Small intestine (tissue), 7 donors: ENCODE measurements at regions not wholly inside any gene's neighbourhood (a gene's known extent, or its start where the extent isn't known, plus 50 kb on each side); places are given as distances from the start of the nearest gene placed in this dataset.

Experiments
- DNase-seq, 2 donors: peaks; one replicate each; pipeline versions ENCODE4 v3.0.0 to v3.0.0-alpha.2; 2013
- FAIRE-seq: peaks from 2 replicates; lab custom pipeline; 2012; peaks lifted over from hg19 to GRCh38; lab: Jason Lieb, UNC
- H3K27ac ChIP-seq, 3 donors: one replicate each; pipeline ENCODE4 v1.5.1; 2013; ENCODE audit warnings: low read length in 2 of 3, mild to moderate bottlenecking in 2 of 3, control low read depth in 1 of 3, inconsistent platforms in 1 of 3, low read depth in 1 of 3, moderate library complexity in 1 of 3
- H3K27me3 ChIP-seq, 3 donors: one replicate each; pipeline ENCODE4 v1.6.1; 2013; ENCODE audit warnings: low read length in 3 of 3, inconsistent platforms in 1 of 3; ENCODE audit not compliant: control insufficient read depth in 3 of 3, insufficient read depth in 3 of 3
- H3K36me3 ChIP-seq, 3 donors: one replicate each; pipeline ENCODE4 v1.6.1; 2013; ENCODE audit warnings: low read length in 3 of 3, inconsistent platforms in 1 of 3, low read depth in 1 of 3, mild to moderate bottlenecking in 1 of 3, moderate library complexity in 1 of 3; ENCODE audit not compliant: control insufficient read depth in 3 of 3, insufficient read depth in 2 of 3
- H3K4me1 ChIP-seq, 3 donors: one replicate each; pipeline ENCODE4 v1.6.1; 2013; ENCODE audit warnings: low read length in 2 of 3, inconsistent platforms in 1 of 3, low read depth in 1 of 3, mild to moderate bottlenecking in 1 of 3, moderate library complexity in 1 of 3; ENCODE audit not compliant: control insufficient read depth in 3 of 3, insufficient read depth in 2 of 3
- H3K4me3 ChIP-seq, 3 donors: one replicate each; pipeline ENCODE4 v1.5.1; 2013; ENCODE audit warnings: low read length in 3 of 3, control low read depth in 1 of 3, inconsistent platforms in 1 of 3, low read depth in 1 of 3, mild to moderate bottlenecking in 1 of 3, moderate library complexity in 1 of 3
- H3K9me3 ChIP-seq, 2 donors: one replicate each; pipeline ENCODE4 v1.6.1; 2013; ENCODE audit warnings: low read depth in 1 of 2, low read length in 1 of 2; ENCODE audit not compliant: control insufficient read depth in 2 of 2, insufficient read depth in 1 of 2
- WGBS, 3 donors: extraction: QIAGEN DNeasy Blood & Tissue Kit; methylation state at CpG; one replicate each; pipeline ENCODE4 v1.1.7; 2013; 5-methylcytosine and 5-hydroxymethylcytosine counted together
- donor health status: healthy with polysubstance abuse.
- donor health status: control.
- donor health status: control.
- donor health status: Bipolar disorder and iron deficiency.
- donor health status: healthy.

DNA sequence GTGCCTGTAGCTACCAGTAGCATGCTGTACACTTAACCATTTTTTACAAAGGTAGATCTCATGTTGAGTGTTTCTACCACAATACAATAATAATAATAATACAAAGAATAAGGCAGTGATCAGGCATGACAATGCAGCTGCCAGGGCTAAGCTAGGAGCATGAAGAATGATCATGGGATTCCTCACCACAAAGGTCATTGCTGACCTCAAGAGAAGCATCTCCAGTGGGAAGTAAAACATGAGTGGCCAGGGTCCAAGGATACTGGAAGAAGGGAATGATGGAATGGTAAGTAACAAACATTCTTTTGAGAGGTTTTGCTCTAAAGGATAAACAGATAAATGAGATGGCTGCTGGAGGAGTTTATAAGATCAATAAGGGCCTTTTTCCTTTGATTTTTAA, 591.1 kb downstream of the TNS3 start:
- DNase-seq (no peak), FAIRE-seq (no peak)
- H3K4me1 ChIP-seq = no peaks in the 10 kb centered on the region
- H3K36me3 ChIP-seq = no peaks in the 10 kb centered on the region
- no peaks in the 10 kb centered on the region for H3K27me3 ChIP-seq
- H3K9me3 ChIP-seq = no peaks in the 10 kb centered on the region
- no peak overlapping the region for H3K27ac ChIP-seq
- H3K4me3 ChIP-seq = no peak overlapping the region

GRCh38 chr7:46989247-46989646, 592.7 kb downstream of the TNS3 start:
- no peak for FAIRE-seq
- Histone ChIP-seq H3K27me3 (no peaks in the 10 kb centered on the region), H3K4me3 (no peak overlapping the region), H3K9me3 (no peaks in the 10 kb centered on the region), H3K27ac (no peak overlapping the region), H3K36me3 (no peaks in the 10 kb centered on the region), H3K4me1 (no peaks in the 10 kb centered on the region)
- no peak for DNase-seq

- 79 to 86% (median 81%) methylated on average over 8 of the region's 8 CpGs for WGBS, 3 donors
- no peak for FAIRE-seq
- no peak overlapping the region for H3K4me3 ChIP-seq
- no peak for DNase-seq
- no peaks in the 10 kb centered on the region for H3K36me3 ChIP-seq
- H3K9me3 ChIP-seq = no peaks in the 10 kb centered on the region
- H3K27me3 ChIP-seq = no peaks in the 10 kb centered on the region
- no peak overlapping the region for H3K27ac ChIP-seq
- H3K4me1 ChIP-seq = no peaks in the 10 kb centered on the region
Observed at GRCh38 chr7:46982928-46983327, 599.0 kb downstream of the TNS3 start.

DNA sequence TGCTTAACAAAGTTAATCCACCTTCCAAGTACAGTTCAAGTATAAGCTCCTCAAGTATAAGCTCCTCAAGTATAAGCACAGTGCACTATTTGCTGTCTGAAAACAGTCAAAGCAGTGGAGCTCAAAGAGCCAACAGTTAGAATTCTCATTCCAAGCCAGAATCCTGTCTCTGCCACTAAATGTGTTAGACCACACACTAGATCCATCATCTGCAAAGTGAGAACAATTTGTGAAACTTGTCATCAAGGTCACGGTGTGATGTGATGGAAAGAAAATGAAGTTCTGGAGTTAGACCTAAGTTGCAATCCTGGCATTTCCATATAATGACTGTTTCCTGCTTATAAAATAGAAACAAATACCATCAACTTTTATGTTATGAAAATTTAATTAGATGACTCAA, 602.5 kb downstream of the TNS3 start:
- no peaks in the 10 kb centered on the region for H3K9me3 ChIP-seq
- H3K36me3 ChIP-seq = no peaks in the 10 kb centered on the region
- H3K27me3 ChIP-seq = no peaks in the 10 kb centered on the region
- WGBS, 3 donors = 80 to 93% (median 88%) methylated on average over 1 of the region's 1 CpG
- DNase-seq (peak in 1 of 2 donors; percentile 0), FAIRE-seq (no peak)
- no peaks in the 10 kb centered on the region for H3K4me1 ChIP-seq
- H3K27ac ChIP-seq = no peak overlapping the region
- no peak overlapping the region for H3K4me3 ChIP-seq

- no peak for DNase-seq
- 54 to 81% (median 66%) methylated on average over 2 of the region's 2 CpGs for WGBS, 3 donors
- no peak overlapping the region for H3K27ac ChIP-seq
- H3K4me1 ChIP-seq = no peaks in the 10 kb centered on the region
- H3K4me3 ChIP-seq = no peak overlapping the region
- no peak for FAIRE-seq
- no peaks in the 10 kb centered on the region for H3K36me3 ChIP-seq
- H3K9me3 ChIP-seq = no peaks in the 10 kb centered on the region
- H3K27me3 ChIP-seq = no peaks in the 10 kb centered on the region
Observed at GRCh38 chr7:46975493-46975892, 606.4 kb downstream of the TNS3 start.

GRCh38 chr7:46972205-46972604, 609.7 kb downstream of the TNS3 start:
- DNase-seq (no peak), FAIRE-seq (no peak)
- Histone ChIP-seq H3K27ac (no peak overlapping the region), H3K27me3 (no peaks in the 10 kb centered on the region), H3K36me3 (no peaks in the 10 kb centered on the region), H3K9me3 (no peaks in the 10 kb centered on the region), H3K4me3 (no peak overlapping the region), H3K4me1 (no peaks in the 10 kb centered on the region)
- WGBS, 3 donors = 77 to 82% (median 81%) methylated on average over 3 of the region's 3 CpGs

DNA sequence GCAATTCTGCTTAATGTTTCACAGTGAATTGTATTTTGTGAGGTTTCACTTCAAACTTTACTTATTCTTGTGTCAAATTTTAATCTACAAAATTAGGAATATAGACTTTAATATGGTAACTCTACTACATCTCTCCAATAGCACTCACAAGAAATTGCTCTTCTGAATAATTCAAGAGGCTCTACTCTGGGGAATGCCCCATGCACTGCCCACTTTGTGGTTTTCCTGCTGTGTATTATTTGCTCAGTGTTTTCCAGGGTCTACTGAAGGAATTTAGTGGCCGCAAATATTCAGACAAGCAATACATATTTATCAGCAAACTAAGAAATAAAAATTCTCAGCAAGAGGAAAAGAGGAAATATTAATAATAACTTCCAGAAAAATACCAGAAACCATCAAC, 611.4 kb downstream of the TNS3 start:
- WGBS, 3 donors = 89 to 93% (median 90%) methylated on average over 1 of the region's 1 CpG
- Histone ChIP-seq H3K4me3 (no peak overlapping the region), H3K36me3 (no peaks in the 10 kb centered on the region), H3K4me1 (no peaks in the 10 kb centered on the region), H3K27me3 (no peaks in the 10 kb centered on the region), H3K27ac (no peak overlapping the region), H3K9me3 (no peaks in the 10 kb centered on the region)
- no peak for FAIRE-seq
- no peak for DNase-seq

DNA sequence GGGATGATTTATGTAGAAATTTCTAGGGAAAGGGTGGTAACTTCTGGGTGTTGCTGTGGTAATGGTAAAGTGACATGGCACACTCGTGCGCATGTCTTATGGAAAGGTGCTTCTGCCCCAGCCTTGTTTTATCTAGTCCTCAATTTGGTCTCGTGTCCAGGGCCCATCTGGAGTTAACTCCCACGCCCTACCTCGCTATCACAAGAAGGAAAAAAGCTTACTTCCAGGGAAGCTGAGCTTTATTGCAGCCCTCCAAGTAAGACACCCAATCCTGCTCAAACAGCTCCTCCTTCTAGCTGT, 611.8 kb downstream of the TNS3 start:
- Histone ChIP-seq H3K4me1 (no peaks in the 10 kb centered on the region), H3K36me3 (no peaks in the 10 kb centered on the region), H3K27me3 (no peaks in the 10 kb centered on the region), H3K27ac (no peak overlapping the region), H3K9me3 (no peaks in the 10 kb centered on the region), H3K4me3 (no peak overlapping the region)
- FAIRE-seq (no peak), DNase-seq (no peak)
- 64 to 82% (median 64%) methylated on average over 5 of the region's 5 CpGs for WGBS, 3 donors

GRCh38 chr7:46969303-46970130, 612.4 kb downstream of the TNS3 start:
- Histone ChIP-seq H3K4me3 (no peak overlapping the region), H3K27me3 (no peaks in the 10 kb centered on the region), H3K9me3 (no peaks in the 10 kb centered on the region), H3K4me1 (no peaks in the 10 kb centered on the region), H3K27ac (no peak overlapping the region), H3K36me3 (no peaks in the 10 kb centered on the region)
- 71 to 83% (median 77%) methylated on average over 12 of the region's 12 CpGs for WGBS, 3 donors
- DNase-seq (no peak), FAIRE-seq (no peak)
